T-cell (primary cell): ENCODE measurements at regions not wholly inside any gene's neighbourhood (a gene's known extent, or its start where the extent isn't known, plus 50 kb on each side); places are given as distances from the start of the nearest gene placed in this dataset.
A peak's percentile ranks its signal among the peaks of the same experiment; 100 is the strongest.
"Not testable (repeated sequence)": the region's sequence is repeated elsewhere in the genome, so short reads cannot be mapped to it uniquely, and the experiment has no call there.

Experiments
- ATAC-seq, 4 experiments: fragments of 200-7000 bp in 3 of 4; fragments of 150-1000 bp in 1 of 4; cut with Tn5 transposase; replicated peaks in 1 of 4; 1 replicate in 3 of 4; 2 replicates in 1 of 4; pipeline ENCODE4 v1.10.0; 2021; ENCODE audit warnings: moderate library complexity in 3 of 4, mild to moderate bottlenecking in 2 of 4, moderate number of reproducible peaks in 1 of 4
- CTCF ChIA-PET, 2 donors: fragments of 300-600 bp; sonication (Branson Sonifier 250); formaldehyde crosslinking; loops; one replicate each; lab custom pipeline; 2022; ENCODE audit warnings: antibody characterized with exemption in 2 of 2; lab: Charles Lee
- POLR2A ChIA-PET, 2 donors: fragments of 300-600 bp; sonication (Branson Sonifier 250); formaldehyde crosslinking; loops; one replicate each; lab custom pipeline; 2022; ENCODE audit warnings: antibody characterized with exemption in 2 of 2; lab: Charles Lee
- DNase-seq, 35 experiments: peaks; one replicate each; pipeline versions ENCODE4 v3.0.0 to v3.0.0-alpha.2; 2013 to 2023
- H3K27ac ChIP-seq: one replicate; pipeline ENCODE4 v1.5.1; 2013; ENCODE audit warnings: low read length
- H3K27me3 ChIP-seq, 2 experiments: replicated peaks in 1 of 2; 1 replicate in 1 of 2; 2 replicates in 1 of 2; pipeline versions ENCODE4 v1.6.1 to v1.7.0; 2013; ENCODE audit warnings: low read length in 1 of 2, mixed read lengths in 1 of 2; ENCODE audit not compliant: control insufficient read depth in 2 of 2, insufficient read depth in 2 of 2; ENCODE audit errors: extremely low read depth in 1 of 2
- H3K36me3 ChIP-seq, 2 donors: 1 replicate in 1 of 2; 2 replicates in 1 of 2; pipeline versions ENCODE4 v1.6.1 to v1.7.0; 2013; ENCODE audit warnings: low read length in 1 of 2; ENCODE audit not compliant: control insufficient read depth in 2 of 2, insufficient read depth in 1 of 2; ENCODE audit errors: extremely low read depth in 1 of 2
- H3K4me1 ChIP-seq, 2 experiments: 1 replicate in 1 of 2; 2 replicates in 1 of 2; pipeline versions ENCODE4 v1.6.1 to v1.7.0; 2013; ENCODE audit warnings: low read length in 2 of 2, mixed read lengths in 1 of 2; ENCODE audit not compliant: insufficient read depth in 2 of 2, control insufficient read depth in 1 of 2; ENCODE audit errors: extremely low read depth in 1 of 2
- H3K4me3 ChIP-seq, 2 donors: 1 replicate in 1 of 2; 2 replicates in 1 of 2; pipeline versions ENCODE4 v1.5.1 to v1.7.0; 2013; ENCODE audit warnings: mild to moderate bottlenecking in 2 of 2, low read length in 1 of 2, moderate library complexity in 1 of 2; ENCODE audit not compliant: control insufficient read depth in 1 of 2; ENCODE audit errors: extremely low read depth in 1 of 2
- H3K9me3 ChIP-seq: 2 replicates; pipeline ENCODE4 v1.7.0; 2013
- H3K27ac Mint-ChIP-seq, 2 donors: one replicate each; pipeline ENCODE4 v1.8.0; 2020 to 2021; ENCODE audit warnings: mild to moderate bottlenecking in 2 of 2, mixed read lengths in 2 of 2
- H3K27me3 Mint-ChIP-seq, 2 donors: one replicate each; pipeline ENCODE4 v1.8.0; 2021 to 2022; ENCODE audit warnings: mixed read lengths in 2 of 2
- H3K36me3 Mint-ChIP-seq: one replicate; pipeline ENCODE4 v1.8.0; 2021; ENCODE audit warnings: mixed read lengths
- H3K4me1 Mint-ChIP-seq, 3 donors: one replicate each; pipeline ENCODE4 v1.8.0; 2020 to 2022; ENCODE audit warnings: mixed read lengths in 3 of 3, mild to moderate bottlenecking in 1 of 3
- H3K4me3 Mint-ChIP-seq, 3 donors: one replicate each; pipeline ENCODE4 v1.8.0; 2020 to 2022; ENCODE audit warnings: mild to moderate bottlenecking in 3 of 3, mixed read lengths in 3 of 3, moderate library complexity in 3 of 3
- H3K9me3 Mint-ChIP-seq, 3 donors: one replicate each; pipeline ENCODE4 v1.8.0; 2020 to 2022; ENCODE audit warnings: mixed read lengths in 3 of 3
- WGBS: methylation state at CpG from one replicate; pipeline ENCODE4 v1.1.5; 2013; ENCODE audit warnings: missing lambda C conversion rate; ENCODE audit not compliant: insufficient coverage; 5-methylcytosine and 5-hydroxymethylcytosine counted together

DNA sequence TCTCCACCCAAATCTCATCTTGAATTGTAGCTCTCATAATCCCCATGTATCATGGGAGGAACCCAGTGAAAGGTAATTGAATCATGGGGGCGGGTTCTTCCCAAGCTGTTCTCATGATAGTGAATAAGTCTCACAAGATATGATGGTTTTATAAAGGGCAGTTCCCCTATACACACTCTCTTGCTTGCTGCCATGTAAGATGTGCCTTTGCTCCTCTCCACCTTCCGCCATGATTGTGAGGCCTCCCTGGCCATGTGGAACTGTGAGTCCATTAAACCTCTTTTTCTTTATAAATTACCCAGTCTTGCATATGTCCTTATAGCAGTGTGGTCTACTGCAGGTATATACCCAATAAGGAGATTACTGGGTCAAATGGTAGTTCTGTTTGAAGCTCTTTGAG lies 61.3 kb upstream of the ALOX12 start:
- H3K4me3 Mint-ChIP-seq, H3K36me3 ChIP-seq, POLR2A ChIA-PET, H3K9me3 ChIP-seq, H3K9me3 Mint-ChIP-seq, H3K27me3 Mint-ChIP-seq, H3K4me1 ChIP-seq, H3K36me3 Mint-ChIP-seq, H3K27ac Mint-ChIP-seq, H3K27ac ChIP-seq, CTCF ChIA-PET, H3K4me3 ChIP-seq, ATAC-seq, DNase-seq, H3K27me3 ChIP-seq: not testable (repeated sequence)
- peaks cover 3 to 11% (median 7%) of the 10 kb centered on the region in 3 donors for H3K4me1 Mint-ChIP-seq
- no CpG with 5 or more reads among the region's 2 CpGs for WGBS

DNA sequence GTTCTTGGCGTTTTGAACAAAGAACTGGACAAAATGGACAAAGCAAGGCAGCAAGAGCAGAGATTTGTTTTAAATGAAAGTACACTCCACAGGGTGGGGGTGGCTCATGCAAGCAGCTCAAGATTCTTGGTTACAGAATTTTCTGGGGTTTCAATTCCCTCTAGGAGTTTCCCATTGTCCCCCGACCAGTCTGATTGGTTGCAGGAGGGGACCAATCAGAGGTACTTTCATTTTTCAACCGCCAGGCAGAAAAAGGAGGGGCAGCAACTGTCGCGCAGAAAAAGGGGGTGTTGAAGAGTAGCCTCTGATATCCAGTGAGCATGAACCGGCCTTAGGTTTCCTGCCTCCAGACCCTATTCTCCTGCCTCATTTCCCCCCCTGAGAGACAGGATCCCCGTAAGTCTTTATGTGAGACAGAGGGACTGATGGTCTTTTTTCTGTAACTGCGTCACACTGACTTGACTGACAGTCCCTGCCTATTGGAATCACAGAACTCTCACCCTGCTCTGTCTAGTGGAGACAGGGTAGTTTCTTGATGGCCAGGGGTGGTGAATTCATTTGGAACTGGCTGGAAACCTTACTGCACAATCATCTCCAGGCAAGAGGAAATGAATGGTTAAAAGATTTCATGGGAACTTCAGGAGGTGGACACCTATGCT lies 59.4 kb upstream of the ALOX12 start:
- H3K9me3 Mint-ChIP-seq = no peaks in the 10 kb centered on the region
- no peaks in the 10 kb centered on the region for H3K27me3 Mint-ChIP-seq
- no peaks in the 10 kb centered on the region for H3K9me3 ChIP-seq
- H3K27me3 ChIP-seq = no peaks in the 10 kb centered on the region
- H3K36me3 ChIP-seq = no peaks in the 10 kb centered on the region
- DNase-seq (peak in 9 of 35 experiments; percentile 4 to 25 (median 15)), ATAC-seq (peak; percentile 34 to 63 (median 50))
- peak overlapping the region; percentile 70 for H3K27ac ChIP-seq
- H3K4me1 Mint-ChIP-seq = peaks cover 11 to 15% (median 11%) of the 10 kb centered on the region in 3 donors
- peak overlapping the region in 1 of 2 donors; percentile 32 for H3K4me3 ChIP-seq
- peak overlapping the region; percentile 19 to 45 (median 43) for H3K4me3 Mint-ChIP-seq
- H3K27ac Mint-ChIP-seq = peak overlapping the region; percentile 9 to 12
- peaks cover 3 to 4% of the 10 kb centered on the region in 2 experiments for H3K4me1 ChIP-seq
- WGBS = 79% methylated on average over 2 of the region's 8 CpGs
- peaks cover 8% of the 10 kb centered on the region for H3K36me3 Mint-ChIP-seq
- ChIA-PET POLR2A (no interaction called here), CTCF (interaction anchor here (0.5 to 1.1 kb wide), 2 partner anchors 26 kb away, joined by 3 to 8 read pairs; no protein-coding TSS in a partner anchor)

DNA sequence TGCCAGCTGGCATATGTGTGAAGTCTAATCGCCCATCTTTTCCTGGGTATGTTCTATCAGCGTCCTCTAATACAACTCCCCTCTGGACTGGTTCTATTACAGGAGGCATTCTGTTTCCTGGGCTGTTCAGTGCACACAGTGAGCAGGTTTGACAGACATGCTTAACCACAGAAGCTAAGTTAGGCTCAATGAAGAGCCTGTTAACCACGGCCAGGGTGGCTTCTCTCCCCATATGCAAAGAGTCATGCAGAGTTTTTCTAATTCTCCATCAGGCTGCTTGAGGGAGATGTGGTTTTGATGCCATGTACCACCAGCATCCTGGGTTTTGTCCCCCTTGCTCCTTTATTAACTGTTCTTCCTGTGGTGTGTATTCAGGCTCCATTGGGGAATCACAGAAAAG lies 57.2 kb upstream of the ALOX12 start:
- H3K27me3 Mint-ChIP-seq = no peaks in the 10 kb centered on the region
- H3K4me1 Mint-ChIP-seq = peaks cover 11 to 15% (median 11%) of the 10 kb centered on the region in 3 donors
- H3K27ac ChIP-seq = no peak overlapping the region
- no peaks in the 10 kb centered on the region for H3K9me3 Mint-ChIP-seq
- POLR2A ChIA-PET = no interaction called here
- peaks cover 4 to 5% of the 10 kb centered on the region in 2 experiments for H3K4me1 ChIP-seq
- H3K36me3 Mint-ChIP-seq = peaks cover 8% of the 10 kb centered on the region
- H3K9me3 ChIP-seq = no peaks in the 10 kb centered on the region
- H3K4me3 Mint-ChIP-seq = peak overlapping the region in 2 of 3 donors; percentile 25 to 57
- no peaks in the 10 kb centered on the region for H3K36me3 ChIP-seq
- peak overlapping the region; percentile 53 to 57 for H3K27ac Mint-ChIP-seq
- H3K4me3 ChIP-seq = no peak overlapping the region
- WGBS = 20% methylated on average over 1 of the region's 3 CpGs
- no peaks in the 10 kb centered on the region for H3K27me3 ChIP-seq
- ATAC-seq (peak in 1 of 4 experiments; percentile 17), DNase-seq (peak in 1 of 35 experiments; percentile 3)
- CTCF ChIA-PET = interaction anchor here in 1 of 2 donors (0.6 kb wide), 1 partner anchor 21 kb away, joined by 3 read pairs; no protein-coding TSS in a partner anchor

DNA sequence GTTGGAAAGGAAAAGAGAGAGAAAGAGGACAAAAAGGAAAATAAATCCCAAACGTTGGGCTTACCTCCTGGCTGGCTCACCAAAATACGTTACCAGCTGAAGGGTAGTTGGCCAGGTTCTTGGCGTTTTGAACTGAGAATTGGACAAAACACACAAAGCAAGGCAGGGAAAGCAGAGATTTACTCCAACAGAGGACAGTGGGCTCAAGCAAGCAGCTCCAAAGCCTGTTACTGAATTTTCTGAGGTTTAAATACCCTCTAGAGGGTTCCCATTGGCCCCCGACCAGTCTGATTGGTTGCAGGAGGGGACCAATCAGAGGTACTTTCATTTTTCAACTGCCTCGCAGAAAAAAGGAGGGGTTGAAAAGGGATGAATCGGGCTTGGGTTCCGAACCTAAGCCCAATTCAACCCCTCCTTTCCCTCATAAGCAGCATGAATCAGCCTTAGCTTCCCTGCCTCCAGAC lies 55.6 kb upstream of the ALOX12 start:
- POLR2A ChIA-PET = no interaction called here
- Mint-ChIP-seq H3K27me3 (no peaks in the 10 kb centered on the region), H3K4me3 (peak overlapping the region; percentile 45 to 69 (median 57)), H3K4me1 (peaks cover 11 to 15% (median 11%) of the 10 kb centered on the region in 3 donors), H3K36me3 (no peaks in the 10 kb centered on the region), H3K9me3 (no peaks in the 10 kb centered on the region), H3K27ac (no peak overlapping the region)
- ATAC-seq (peak in 3 of 4 experiments; percentile 46 to 57 (median 52)), DNase-seq (peak in 3 of 35 experiments; percentile 3 to 11 (median 6))
- WGBS = 89% methylated on average over 3 of the region's 7 CpGs
- Histone ChIP-seq H3K27me3 (no peaks in the 10 kb centered on the region), H3K36me3 (no peaks in the 10 kb centered on the region), H3K4me1 (peaks cover 4 to 5% of the 10 kb centered on the region in 2 experiments), H3K27ac (no peak overlapping the region), H3K9me3 (no peaks in the 10 kb centered on the region), H3K4me3 (peak overlapping the region in 1 of 2 donors; percentile 37)
- CTCF ChIA-PET = no interaction called here

DNA sequence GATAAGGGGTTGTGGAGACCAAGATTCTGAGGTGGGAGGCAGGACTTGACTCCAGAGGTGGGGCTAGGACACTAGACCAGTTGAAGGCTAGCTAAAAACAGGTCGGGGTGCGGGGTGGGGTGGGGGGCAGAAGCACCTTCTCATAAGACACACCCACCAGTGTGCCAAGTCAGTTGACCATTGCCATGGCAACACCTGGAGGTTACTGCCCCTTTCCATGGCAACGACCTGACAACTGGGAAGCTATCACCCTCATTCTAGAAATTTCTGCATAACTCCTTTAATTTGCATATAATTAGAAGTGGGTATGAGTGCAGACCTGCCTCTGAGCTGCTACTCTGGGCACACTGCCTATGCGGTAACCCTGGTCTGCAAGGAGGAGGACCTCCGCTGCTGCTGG lies 53.9 kb upstream of the ALOX12 start:
- no peak overlapping the region for H3K4me3 ChIP-seq
- WGBS = 100% methylated on average over 1 of the region's 5 CpGs
- no peaks in the 10 kb centered on the region for H3K9me3 ChIP-seq
- ChIA-PET CTCF (interaction anchor here in 1 of 2 donors (0.6 kb wide), 2 partner anchors 8 to 10 kb away, joined by 3 to 5 read pairs; no protein-coding TSS in a partner anchor), POLR2A (no interaction called here)
- H3K4me3 Mint-ChIP-seq = no peak overlapping the region
- no peaks in the 10 kb centered on the region for H3K27me3 ChIP-seq
- H3K36me3 Mint-ChIP-seq = no peaks in the 10 kb centered on the region
- DNase-seq = no peak
- no peaks in the 10 kb centered on the region for H3K27me3 Mint-ChIP-seq
- H3K4me1 Mint-ChIP-seq = peaks cover 11 to 15% (median 11%) of the 10 kb centered on the region in 3 donors
- no peaks in the 10 kb centered on the region for H3K9me3 Mint-ChIP-seq
- peaks cover 4 to 5% of the 10 kb centered on the region in 2 experiments for H3K4me1 ChIP-seq
- no peak for ATAC-seq
- H3K36me3 ChIP-seq = no peaks in the 10 kb centered on the region
- no peak overlapping the region for H3K27ac Mint-ChIP-seq
- no peak overlapping the region for H3K27ac ChIP-seq

DNA sequence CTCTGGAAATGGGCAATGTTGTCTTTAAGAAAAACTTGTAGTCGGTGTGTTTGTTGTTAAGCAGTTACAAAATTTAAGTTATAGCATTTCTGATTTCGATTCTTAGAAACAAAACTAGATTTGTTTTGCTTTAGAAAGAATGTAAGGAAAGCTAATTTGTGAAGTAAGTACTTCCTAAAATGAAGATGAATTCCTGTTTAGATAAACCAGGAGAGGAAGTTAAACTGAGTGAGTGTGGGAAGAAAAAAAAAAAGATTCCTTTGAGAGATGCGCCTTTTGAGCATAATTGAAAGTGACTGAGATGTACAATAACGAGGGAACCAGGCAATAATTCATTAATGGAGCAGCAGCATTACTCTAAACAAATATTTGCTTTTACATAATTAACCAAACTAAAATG lies 52.4 kb upstream of the ALOX12 start:
- no peaks in the 10 kb centered on the region for H3K27me3 Mint-ChIP-seq
- no peaks in the 10 kb centered on the region for H3K27me3 ChIP-seq
- no peaks in the 10 kb centered on the region for H3K9me3 Mint-ChIP-seq
- H3K4me1 Mint-ChIP-seq = peaks cover 11 to 15% (median 12%) of the 10 kb centered on the region in 3 donors
- no peak for ATAC-seq
- WGBS = no CpG with 5 or more reads among the region's 4 CpGs
- H3K4me3 Mint-ChIP-seq = no peak overlapping the region
- CTCF ChIA-PET = no interaction called here
- no peak overlapping the region for H3K27ac Mint-ChIP-seq
- no peak overlapping the region for H3K4me3 ChIP-seq
- peaks cover 4 to 6% of the 10 kb centered on the region in 2 experiments for H3K4me1 ChIP-seq
- no peaks in the 10 kb centered on the region for H3K36me3 Mint-ChIP-seq
- no peak for DNase-seq
- POLR2A ChIA-PET = interaction anchor here in 1 of 2 donors (0.6 kb wide), 1 partner anchor 61 kb away, joined by 3 read pairs; no protein-coding TSS in a partner anchor
- H3K27ac ChIP-seq = no peak overlapping the region
- no peaks in the 10 kb centered on the region for H3K9me3 ChIP-seq
- no peaks in the 10 kb centered on the region for H3K36me3 ChIP-seq
